ENCODE measurements at regions not wholly inside any gene's neighbourhood (a gene's known extent, or its start where the extent isn't known, plus 50 kb on each side); places are given as distances from the start of the nearest gene placed in this dataset.

- no peak for TF ChIP-seq CTCF (conservative IDR thresholded peaks at IDR 0.05; ENCODE audit: low read depth, low read length)
- no peak overlapping the region for H3K4me3 ChIP-seq (ENCODE audit: low read depth, low read length)
- DNase-seq (ENCODE audit: low read depth) = no peak
Measured at GRCh38 chr10:10493833-10494232, 523.8 kb upstream of the CELF2 start.

- H3K4me3 ChIP-seq (ENCODE audit: low read depth, low read length) = no peak overlapping the region
- TF ChIP-seq CTCF (conservative IDR thresholded peaks at IDR 0.05; ENCODE audit: low read depth, low read length) = no peak
- DNase-seq (ENCODE audit: low read depth) = no peak
Measured at GRCh38 chr10:10497245-10497644, 520.4 kb upstream of the CELF2 start.

GRCh38 chr10:10498781-10499180, 518.9 kb upstream of the CELF2 start:
- no peak overlapping the region for H3K4me3 ChIP-seq (ENCODE audit: low read depth, low read length)
- peak; percentile 20 for DNase-seq (ENCODE audit: low read depth)
- no peak for TF ChIP-seq CTCF (conservative IDR thresholded peaks at IDR 0.05; ENCODE audit: low read depth, low read length)

- peak; percentile 77 for DNase-seq (ENCODE audit: low read depth)
Measured at GRCh38 chr10:10499839-10500238, 517.8 kb upstream of the CELF2 start.

GRCh38 chr10:10500937-10501336, 516.7 kb upstream of the CELF2 start:
- DNase-seq (ENCODE audit: low read depth) = peak; percentile 75
- TF ChIP-seq CTCF (conservative IDR thresholded peaks at IDR 0.05; ENCODE audit: low read depth, low read length) = no peak
- no peak overlapping the region for H3K4me3 ChIP-seq (ENCODE audit: low read depth, low read length)

More at GRCh38 chr10:10499839-10500238, 517.8 kb upstream of the CELF2 start:
- H3K4me3 ChIP-seq (ENCODE audit: low read depth, low read length) = no peak overlapping the region
- no peak for TF ChIP-seq CTCF (conservative IDR thresholded peaks at IDR 0.05; ENCODE audit: low read depth, low read length)

- H3K4me3 ChIP-seq (ENCODE audit: low read depth, low read length) = no peak overlapping the region
- no peak for DNase-seq (ENCODE audit: low read depth)
- no peak for TF ChIP-seq CTCF (conservative IDR thresholded peaks at IDR 0.05; ENCODE audit: low read depth, low read length)
Measured at GRCh38 chr10:10503772-10504171, 513.9 kb upstream of the CELF2 start.

GRCh38 chr10:10508211-10508610, 509.5 kb upstream of the CELF2 start:
- no peak overlapping the region for H3K4me3 ChIP-seq (ENCODE audit: low read depth, low read length)
- no peak for DNase-seq (ENCODE audit: low read depth)
- no peak for TF ChIP-seq CTCF (conservative IDR thresholded peaks at IDR 0.05; ENCODE audit: low read depth, low read length)

All from choroid plexus epithelial cell (primary cell).